ENCODE measurements at regions not wholly inside any gene's neighbourhood (a gene's known extent, or its start where the extent isn't known, plus 50 kb on each side); places are given as distances from the start of the nearest gene placed in this dataset.
"Not testable (repeated sequence)": the region's sequence is repeated elsewhere in the genome, so short reads cannot be mapped to it uniquely, and the experiment has no call there.

GRCh38 chr4:84110040-84110439, 389.1 kb downstream of the NKX6-1 start:
- no peak for DNase-seq

DNA sequence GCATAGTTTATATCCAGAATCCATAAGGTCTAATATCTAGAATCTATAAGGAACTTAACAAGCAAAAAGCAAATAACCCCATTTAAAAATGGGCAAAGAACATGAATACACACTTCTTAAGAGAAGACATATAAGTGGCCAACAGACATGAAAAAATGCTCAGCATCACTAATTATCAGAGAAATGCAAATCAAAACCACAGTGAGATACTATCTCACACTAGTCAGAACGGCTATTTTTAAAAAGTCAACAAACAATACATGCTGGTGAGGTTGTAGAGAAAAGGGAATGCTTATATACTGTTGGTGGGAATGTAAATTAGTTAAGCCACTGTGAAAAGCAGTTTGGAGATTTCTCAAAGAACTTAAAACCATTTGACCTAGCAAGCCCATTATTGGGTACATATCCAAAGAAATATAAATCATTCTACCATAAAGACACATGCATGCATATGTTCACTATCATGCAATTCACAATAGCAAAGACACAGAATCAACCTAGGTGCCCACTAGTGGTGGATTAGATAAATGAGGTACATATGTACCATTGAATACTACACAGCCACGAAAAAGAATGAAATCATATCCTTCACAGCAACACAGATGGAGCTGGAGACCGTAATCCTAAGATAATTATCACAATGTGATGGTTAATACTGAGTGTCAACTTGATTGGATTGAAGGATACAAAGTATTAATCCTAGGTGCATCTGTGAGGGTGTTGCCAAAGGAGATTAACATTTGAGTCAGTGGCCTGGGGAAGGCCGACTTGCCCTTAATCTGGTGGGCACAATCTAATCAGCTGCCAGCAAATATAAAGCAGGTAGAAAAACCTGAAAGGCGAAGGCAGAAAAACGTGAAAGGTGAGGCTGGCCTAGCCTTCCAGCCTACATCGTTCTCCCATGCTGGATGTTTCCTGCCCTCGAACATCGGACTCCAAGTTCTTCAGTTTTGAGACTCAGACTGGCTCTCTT, 397.2 kb downstream of the NKX6-1 start:
- DNase-seq, result not testable (repeated sequence)

DNA sequence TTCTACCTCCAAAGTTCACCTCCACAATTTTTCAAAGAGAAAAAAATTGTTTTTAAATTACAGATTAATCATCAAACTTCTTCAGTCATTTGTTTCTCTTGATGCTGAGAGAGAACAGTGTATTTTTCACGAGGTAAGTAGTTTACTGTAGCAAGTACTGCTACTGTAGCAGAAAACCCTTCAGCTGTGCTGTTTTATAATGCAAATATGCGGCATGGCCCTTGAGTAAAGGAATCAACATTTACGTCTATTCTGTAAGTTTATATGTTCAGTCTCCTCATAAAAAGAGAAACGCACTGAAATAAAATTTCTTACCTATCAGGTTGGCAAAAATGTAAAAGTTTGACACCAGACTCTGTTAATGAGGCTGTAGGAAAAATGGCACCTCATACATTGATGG, 399.0 kb downstream of the NKX6-1 start:
- no peak for DNase-seq

DNA sequence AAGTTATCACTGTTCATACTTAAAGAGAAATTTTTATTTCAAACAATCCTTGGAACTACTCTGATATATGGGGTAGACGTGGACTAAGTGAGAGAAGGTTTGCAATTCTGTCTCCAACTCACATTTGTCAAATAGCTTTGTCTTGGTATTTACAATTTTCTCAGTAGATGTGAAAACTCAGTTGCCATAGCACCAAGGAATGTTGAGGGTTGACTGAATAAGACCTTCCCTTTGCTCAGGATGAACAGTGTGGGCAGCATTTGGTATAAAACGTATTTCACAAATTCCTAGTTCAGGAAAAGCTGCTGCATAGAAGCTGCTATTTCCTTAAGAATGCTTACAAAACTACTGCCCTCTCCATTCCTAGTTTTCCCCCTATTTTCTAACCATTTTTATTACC, 399.5 kb downstream of the NKX6-1 start:
- no peak for DNase-seq

DNA sequence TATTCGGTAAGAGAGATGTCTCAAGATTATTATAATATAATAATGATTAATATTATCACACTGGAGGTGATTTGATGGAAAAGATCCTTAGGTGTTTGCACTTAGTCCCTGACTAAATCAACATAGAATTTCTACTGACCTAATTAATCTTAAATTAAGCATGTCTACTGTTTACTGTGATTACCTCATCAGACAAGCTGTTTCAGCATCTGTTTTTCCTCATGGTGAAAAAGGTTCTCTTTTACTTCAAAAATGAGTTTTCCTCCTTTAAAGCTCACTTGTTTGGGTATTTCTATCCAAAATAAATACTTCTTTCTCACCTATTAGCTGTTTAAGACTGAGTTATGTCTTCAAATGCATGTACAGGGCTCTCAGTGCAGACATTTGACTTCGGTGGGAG, 407.8 kb downstream of the NKX6-1 start:
- no peak for DNase-seq

GRCh38 chr4:84089652-84090437, 409.2 kb downstream of the NKX6-1 start:
- DNase-seq, result no peak

DNA sequence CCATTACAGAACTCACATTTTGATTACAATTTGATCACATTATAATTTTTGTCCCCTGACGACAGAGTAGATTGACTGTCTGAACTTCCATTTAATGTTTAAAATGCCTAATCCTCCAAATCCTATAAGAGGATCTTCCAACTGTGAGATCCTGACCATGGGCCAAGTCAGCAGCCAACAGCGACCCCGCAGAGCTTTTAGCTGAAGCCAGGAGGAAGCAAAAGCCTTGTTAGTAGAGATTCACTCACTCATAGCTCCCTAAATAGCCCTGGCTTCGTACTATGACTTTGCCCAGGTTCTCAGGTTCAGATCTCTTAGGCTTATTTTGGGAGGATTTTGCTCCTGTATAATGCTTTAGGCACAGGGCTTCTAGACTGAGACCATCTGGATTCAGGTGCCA, 413.1 kb downstream of the NKX6-1 start:
- DNase-seq, result no peak

DNA sequence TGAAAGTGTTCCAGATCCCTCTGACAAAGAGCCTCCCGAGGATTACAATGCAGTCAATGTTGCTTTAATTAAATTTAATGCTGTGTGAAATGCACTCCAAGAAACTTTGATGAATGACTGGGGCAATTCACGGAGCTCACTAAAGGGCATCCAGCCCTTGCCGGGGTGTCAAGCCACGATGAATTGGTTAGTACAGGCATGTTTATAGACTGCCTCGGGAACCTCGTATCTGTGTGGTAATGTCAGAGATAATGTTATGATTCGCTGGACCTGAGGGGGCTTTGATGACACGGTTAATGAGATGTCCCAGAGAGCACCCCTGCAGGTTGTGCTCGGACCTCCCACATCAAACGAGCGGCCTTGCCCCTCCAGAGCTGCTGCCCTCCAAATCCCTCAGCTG, 428.8 kb downstream of the NKX6-1 start:
- DNase-seq, result no peak

DNA sequence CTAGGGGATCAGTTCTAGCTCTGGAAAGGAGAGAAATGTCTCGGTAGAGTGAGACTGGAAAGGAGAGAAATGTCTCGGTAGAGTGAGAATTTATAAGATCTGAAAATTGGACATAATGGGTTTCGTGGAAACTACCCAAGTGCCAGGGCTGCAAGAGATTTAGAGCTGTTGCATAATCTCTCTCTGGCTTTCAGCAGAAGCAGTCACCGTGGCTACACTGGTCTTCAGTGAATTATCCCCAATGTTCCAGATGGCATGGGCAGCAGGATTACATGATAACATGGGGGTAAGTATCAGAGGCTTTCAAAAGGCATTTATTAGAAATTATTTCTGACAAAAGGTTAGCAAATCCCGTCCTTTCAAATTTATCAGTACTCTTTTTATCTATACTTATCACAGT, 435.5 kb downstream of the NKX6-1 start:
- no peak for DNase-seq

GRCh38 chr4:84058201-84058600, 440.9 kb downstream of the NKX6-1 start:
- DNase-seq, result no peak

GRCh38 chr4:84051639-84052038, 447.5 kb downstream of the NKX6-1 start:
- no peak for DNase-seq

GRCh38 chr4:84051089-84051488, 448.0 kb downstream of the NKX6-1 start:
- no peak for DNase-seq

GRCh38 chr4:84050015-84050414, 449.1 kb downstream of the NKX6-1 start:
- no peak for DNase-seq

DNA sequence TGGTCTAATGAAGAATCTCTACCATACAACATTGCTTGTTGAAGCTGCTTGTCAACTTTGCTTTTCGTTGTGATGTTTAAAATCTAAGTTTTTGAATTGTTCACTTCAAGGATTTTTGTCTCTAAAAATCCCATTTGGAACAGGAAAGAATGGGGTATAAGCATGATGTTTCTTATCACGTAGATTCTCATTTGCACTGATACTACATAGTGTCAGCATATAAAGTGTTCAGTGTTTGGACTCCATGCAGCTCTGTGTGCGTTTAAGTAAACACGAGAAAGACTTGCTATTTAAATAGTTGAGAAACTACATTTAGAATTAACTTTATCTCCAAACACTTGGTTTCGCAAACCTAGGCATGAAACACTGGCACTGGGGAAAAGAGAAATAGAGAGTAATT, 452.5 kb downstream of the NKX6-1 start:
- no peak for DNase-seq

DNA sequence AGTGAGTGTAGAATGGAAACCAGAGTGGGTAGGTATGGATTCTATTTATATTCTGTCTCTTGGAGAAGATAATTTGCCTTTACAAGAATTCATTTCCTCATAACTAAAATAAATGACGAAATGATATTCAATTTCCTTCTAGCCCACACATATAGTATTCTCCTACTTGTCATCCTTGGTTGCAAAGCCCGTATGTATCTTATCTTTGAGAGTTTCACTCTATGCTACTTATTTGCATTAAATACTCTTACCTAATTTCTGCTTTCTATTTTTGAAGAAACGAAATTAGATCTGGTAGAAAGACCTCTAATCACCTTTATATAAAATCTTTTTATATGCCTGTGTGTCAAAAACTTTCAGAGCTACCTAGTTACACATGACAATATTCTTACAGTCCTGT, 457.7 kb downstream of the NKX6-1 start:
- DNase-seq, result no peak

GRCh38 chr4:84035568-84035967, 463.5 kb downstream of the NKX6-1 start:
- DNase-seq, result no peak

DNA sequence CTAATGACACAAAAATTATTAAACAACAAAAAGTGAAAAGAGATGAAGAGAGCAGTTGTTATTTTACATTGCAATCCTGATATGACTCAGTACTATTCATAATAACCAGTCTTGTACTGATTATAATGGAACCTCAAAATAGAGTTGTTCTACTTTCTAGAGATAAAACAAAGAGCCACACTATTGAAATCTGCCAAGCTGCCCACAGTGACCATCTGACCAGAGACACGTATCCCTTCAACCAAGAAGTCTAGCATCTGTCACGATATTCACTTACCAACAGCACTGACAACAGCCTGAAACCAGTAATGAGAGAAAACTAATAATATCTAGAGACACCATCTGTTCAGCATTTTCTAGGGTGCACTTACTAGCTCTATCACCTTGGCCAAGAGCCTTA, 466.7 kb downstream of the NKX6-1 start:
- no peak for DNase-seq

DNA sequence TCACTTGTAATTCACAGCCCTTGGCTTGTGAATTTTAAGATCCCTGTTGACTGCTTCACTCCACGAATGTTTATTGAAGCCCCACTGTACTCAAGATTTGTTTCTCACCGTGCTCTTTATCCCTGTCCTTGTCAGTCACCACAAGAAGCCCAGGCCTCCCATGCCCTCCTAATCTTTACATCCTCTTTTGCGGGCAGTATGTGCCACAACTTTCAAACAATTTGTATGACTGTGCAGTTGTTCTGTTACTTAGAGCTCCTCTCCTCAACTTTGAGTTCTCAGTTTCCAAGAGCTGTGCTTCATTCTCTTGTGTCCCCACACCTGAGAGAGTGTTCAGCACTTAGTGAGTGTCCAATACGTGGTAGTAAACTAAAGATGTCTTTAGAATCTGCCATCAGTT, 467.7 kb downstream of the NKX6-1 start:
- DNase-seq, result no peak

DNA sequence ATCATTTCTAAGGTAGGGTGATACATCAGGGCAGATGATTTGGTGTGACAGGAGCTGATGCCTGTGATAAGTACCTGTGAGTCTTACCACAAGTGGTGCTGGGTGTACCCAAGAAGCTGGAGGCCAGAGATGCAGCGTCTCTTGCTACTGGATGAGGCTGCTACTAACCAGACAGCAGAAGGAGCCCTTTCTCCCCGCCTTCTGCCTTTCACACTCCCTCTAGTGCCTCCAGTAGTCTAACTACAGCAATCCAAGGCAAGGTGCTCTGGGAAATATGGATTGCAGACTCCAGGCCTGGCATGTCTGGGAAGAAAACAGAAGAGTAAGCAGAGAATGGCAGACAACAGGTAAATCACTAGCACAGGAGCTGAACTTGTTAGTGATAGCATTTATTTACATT, 470.8 kb downstream of the NKX6-1 start:
- DNase-seq, result no peak

GRCh38 chr4:84024405-84024804, 474.7 kb downstream of the NKX6-1 start:
- no peak for DNase-seq

GRCh38 chr4:84022564-84022963, 476.5 kb downstream of the NKX6-1 start:
- DNase-seq, result no peak

- DNase-seq, result no peak
Measured at GRCh38 chr4:84019626-84020025, 479.5 kb downstream of the NKX6-1 start.

DNA sequence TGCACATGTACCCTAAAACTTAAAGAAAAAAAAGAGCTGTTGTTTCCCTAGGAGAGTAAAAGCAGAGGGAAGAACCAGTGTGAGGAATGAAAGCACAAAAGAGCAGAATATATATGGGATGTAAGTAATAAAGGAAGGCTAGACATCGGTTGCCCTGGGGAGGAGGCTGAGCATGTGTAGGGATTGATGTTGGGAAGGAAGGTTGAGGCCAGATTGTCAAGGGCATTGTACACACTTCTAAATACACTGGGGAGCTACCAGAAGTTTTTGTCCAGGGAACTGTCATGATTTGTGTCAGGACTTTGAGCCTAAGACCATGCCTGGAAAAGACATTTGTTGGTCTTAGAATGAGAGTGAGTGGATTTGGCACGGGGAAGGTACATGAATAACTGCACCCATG, 467.1 kb downstream of the GPAT3 start:
- no peak for DNase-seq

Measured in skin of body (tissue), 1 donor.